NCI-H1694 (cell line): ENCODE measurements at regions not wholly inside any gene's neighbourhood (a gene's known extent, or its start where the extent isn't known, plus 50 kb on each side); places are given as distances from the start of the nearest gene placed in this dataset.
"Not testable (repeated sequence)": the region's sequence is repeated elsewhere in the genome, so short reads cannot be mapped to it uniquely, and the experiment has no call there.

Experiments used
- DNase-seq: peaks from one replicate; lab custom pipeline; 2025; lab: John Stamatoyannopoulos, UW

DNA sequence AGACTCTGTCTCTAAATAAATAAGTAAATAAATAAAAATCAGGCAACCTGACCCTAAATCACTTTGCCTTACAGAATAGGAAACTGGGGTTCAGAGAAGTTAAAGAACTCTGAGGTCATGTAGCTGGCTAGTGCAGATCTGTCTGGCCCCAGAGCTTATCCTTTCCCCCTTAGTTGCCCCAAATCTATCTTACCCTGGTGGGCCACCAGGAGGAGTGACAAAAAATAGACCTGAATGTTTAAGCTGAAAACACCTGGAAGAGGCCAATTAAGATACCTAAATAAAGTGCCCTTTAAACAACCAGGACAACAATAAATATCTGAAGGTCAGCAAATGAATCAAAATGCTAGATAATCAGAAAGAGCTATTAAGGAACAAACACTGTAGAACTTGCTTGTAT, 59.7 kb downstream of the TEX35 start:
- no peak for DNase-seq

DNA sequence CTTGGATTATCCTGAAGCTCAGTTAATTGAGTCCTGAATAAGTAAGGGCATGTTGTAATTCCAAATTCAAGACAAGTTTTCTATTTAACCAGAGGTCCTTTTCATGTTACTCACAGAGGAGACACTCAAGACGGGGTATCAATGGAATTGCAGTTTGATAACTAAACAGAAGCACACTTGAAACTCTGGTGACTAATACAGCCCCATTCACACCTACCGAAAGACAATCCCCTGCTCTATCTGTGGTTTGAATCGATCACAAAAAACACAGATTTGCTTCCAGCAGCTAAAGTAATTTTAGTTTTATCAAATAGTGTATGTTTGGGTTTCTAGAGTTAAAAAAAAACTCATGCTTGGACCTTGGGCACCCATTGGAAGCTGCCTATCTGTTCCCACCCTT, 60.4 kb downstream of the TEX35 start:
- no peak for DNase-seq

DNA sequence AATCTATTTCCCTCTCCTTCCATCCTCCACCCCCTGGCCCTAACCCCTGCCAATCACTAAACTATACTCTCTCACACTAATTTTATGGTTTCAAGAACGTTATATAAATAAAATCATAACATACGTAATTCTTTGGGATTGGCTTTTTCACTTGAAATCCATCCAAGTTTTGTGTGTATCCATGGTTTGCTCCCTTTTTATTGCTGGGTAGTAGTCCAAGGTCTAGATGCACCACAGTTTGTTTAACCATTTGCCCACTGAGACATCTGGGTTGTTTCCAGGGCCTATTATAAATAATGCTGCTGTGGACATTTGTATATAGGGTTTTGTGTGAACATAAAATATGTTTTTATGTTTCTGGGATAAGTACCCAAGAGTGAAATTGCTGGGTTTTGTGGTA, 61.4 kb downstream of the TEX35 start:
- no peak for DNase-seq

DNA sequence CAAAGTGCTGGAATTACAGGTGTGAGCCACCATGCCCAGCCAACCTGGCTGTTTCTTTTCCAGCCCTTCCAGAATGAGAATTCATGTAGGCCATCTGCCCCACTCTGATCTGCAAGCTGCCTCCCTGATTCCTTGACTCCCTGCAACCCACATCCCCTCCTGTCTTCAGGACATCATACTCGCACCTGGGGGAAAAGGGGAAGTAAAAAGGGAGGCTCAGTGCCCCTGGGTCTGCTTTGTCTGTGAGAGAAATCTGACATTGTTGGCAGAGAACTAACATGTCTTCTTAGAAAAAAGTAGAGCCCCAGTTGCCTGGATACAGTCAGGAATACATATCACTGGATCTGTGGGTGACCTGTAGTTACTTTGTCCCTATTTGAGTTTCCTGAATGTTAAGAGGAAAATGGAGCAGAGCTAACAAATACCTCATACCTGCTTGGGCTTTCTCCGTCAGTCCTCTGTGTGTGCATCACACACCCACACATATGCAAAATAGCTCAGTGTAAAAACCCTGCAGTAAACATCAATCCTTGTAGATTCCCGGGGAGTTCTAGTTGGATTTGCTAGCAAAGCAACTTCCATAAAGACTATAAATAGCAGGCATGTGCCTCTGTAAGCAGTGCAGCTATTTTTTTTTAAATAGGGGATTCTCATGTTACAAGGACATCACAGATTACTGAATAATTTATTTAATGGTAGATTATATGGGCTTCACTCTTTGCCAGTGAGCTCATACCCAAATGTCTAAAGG, 62.9 kb downstream of the TEX35 start:
- no peak for DNase-seq

DNA sequence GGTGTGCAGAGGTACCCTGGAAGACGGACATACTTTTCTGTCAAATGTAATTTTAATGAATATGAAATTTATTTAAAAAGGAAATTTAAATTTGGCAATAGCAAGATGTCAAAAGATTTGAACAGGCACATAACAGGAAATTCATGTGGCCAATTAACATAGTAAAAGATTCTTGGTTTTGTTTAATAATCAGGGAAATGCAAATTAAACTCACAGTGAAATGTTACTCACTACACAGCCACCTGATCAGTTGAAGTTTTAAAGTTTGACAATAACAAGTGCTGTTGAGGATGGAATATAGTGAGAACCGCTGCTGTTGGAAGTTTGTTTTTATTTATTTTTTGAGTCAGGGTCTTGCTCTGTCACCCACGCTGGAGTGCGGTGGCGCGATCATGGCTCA, 63.9 kb downstream of the TEX35 start:
- DNase-seq, result no peak

DNA sequence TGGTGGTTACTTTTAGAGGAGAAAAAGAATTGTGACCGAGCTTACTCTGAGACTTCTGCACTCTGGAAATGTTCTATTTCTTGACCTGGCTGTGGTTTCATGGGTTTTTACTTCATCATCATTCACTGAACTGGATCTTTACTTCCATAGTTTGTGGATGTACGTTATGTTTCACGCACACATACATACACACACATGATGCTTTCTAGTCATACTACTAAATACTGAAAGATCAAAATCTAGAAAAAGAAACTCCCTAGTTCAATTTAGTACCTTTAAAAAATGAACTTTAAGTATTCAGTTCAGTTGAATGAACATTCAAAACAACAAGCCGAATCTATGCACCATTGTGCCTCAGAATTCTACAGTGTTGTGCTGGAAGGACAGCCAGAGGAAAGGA, 65.0 kb downstream of the TEX35 start:
- DNase-seq, result no peak

DNA sequence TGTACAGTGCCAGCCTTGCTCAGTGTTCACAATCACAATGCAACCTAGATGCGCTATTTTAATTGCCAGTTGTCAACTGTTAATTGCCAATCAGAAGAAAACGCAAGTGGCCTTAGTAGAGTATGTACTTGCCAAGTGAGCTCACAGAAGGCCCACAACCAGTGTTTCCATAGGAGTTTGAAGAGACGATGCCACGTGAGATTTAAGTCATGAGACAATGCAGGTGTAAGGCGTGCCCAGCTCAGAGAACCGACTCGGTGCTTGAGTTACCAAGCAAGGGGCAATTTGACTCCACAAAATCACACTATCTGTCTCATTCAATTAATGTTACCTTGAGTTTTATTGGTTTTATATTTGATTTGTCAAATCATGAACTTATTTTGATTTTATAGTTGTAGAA, 65.6 kb downstream of the TEX35 start:
- DNase-seq, result no peak

DNA sequence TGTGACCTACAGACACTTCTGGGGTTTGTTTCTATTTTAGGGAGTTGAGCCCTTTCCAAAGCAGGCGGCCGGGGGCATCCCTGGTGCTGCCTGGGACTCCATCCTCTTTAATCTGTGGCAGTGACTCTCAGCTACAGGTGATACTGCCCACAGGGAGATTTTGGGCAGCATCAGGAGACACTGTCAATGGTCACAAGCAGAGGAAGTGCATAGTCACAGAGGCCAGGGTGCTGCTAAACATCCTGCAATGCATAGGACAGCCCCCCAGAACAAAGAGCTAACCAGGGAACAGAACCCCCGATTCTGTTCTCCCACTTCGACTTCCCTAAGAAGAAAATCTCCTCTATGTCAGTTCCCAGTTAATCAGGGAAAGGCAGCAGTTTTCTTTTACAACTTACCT, 66.2 kb downstream of the TEX35 start:
- DNase-seq, result no peak

DNA sequence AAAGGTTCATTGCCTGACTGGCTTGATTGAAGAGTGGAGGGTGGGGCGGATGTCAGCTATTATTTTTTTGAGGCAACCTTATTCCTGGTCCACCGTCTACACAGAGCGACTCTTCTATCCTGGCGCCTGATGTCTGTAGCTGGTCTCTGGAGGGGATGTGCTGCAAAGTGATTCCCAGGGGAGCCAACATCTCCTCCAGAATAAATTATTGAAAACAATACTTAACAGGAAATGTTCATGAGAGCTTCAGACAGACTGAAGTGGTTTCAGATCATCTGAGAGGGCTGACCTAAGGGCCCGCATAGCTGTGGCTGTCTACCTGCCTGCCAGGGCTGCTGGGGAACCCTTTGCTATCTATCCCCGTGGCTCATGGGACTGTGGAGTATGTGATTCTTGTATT, 66.7 kb downstream of the TEX35 start:
- no peak for DNase-seq

DNA sequence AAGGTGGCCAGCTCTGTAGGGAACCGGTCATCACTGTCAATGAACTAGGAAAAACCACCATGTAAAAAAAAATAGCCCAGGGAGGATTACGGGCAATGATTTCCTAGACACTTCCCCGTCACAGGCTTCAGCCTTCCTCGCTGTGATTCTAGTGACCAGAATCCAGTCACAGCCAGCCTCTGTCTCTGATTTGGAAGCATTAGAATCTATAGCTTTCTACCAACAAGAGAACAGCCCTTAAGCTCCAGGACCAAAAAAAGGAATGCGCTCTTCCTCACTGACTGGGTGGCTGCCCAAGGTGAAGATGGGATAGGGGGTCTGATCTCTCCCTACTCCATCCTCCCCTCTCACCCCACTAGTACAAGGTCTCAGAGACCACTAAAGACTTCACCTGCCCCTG, 67.2 kb downstream of the TEX35 start:
- no peak for DNase-seq

DNA sequence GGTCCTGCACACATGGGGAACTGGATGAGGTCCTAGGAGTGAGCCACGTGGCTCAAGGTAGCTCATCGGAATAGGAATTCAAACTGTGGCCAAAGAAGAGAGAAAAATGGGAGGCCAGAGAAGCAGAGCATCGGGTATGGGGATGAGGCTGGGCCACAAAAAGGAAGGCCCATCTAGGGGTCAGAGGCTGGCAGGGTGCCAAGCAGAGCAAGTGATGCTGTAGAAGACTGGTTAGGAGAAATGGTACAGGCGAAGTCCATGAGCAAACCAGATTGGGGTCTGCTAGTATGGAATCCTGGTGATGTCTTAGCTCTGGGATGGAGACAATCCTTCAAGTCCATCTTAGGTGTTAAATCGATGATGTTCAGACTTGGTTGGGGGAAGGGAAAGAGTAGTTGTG, 68.0 kb downstream of the TEX35 start:
- no peak for DNase-seq

DNA sequence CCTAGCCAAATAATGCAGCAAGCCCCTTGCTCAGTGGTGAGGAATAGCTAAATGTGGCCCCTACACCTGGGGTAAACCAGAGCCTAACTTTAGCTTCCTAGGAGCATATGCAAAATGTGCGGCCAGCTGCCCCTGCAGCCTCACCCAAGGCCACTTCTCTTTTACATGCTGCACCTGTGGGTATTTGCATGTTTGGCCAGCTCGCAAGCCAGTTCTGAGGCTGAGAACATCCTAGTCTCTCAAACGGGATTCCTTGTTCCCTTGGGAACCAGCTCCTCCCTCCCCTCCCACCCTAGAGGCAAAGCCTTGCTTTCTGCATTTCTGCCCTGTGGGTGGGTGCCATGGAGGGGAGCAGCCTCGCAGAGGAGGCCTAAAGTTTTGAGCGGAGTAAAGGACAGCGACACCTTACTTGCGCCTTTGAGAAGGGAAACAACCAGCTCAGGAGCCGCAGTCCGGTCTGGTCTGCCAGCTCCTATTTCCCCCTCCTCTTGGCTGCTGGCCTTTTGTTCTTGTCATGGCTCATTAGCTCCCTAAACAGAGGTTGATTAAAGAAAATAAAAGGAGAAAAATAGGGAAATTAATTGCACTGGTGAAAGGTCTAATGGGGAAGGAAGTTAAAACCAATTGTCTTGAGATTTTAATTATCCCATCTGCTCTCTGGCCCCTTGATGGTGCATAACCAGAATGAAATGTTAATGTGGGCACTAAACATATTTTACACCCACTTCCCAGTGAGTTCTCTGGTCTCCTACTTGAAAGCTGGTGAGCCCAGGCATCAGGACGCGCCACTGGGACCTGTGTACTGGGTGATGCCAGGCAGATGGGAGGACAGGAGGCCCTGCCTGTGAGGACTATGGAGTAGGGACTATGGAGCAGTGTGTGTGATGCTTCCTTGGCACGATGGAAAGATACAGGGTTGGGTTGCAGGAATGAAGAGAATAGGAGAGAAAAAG, 68.7 kb downstream of the TEX35 start:
- DNase-seq, result no peak

DNA sequence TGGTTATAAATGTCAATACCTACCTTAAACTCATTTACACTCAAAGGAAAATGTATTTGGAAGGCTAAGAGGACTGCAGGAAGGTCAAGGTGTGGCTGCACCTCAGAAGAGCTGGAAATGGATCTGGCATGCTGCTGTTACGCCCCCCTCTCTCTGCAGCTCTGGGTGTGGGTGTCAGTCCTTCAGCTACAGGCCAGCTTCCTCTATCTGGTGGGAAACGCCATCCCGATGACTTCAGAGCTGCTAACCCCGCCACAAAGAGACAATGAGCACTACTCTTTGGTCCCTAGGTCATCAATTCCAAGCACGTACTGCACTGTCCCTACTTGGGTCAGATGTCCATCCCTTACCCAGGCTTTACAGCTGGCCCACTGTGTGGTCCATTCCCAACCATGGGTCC, 74.2 kb downstream of the TEX35 start:
- DNase-seq, result no peak

DNA sequence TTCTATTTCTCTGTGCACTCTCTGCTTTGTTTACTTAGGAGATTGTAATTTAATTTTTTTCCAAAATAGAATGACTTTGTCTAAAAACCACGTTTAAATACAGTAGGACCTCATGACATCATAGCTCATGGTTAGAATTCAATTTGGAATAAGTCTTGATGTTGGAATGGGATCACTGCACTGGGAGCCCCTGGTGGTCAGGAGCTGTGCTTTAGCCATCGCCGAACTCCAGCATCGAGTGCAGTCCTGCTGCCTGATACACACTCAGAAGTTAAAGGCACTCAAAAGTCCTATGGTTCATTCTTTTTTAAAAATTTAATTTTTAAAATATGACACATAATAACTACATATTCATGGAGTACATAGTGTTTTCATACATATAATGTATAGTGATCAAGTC, 75.1 kb downstream of the TEX35 start:
- DNase-seq, result no peak

DNA sequence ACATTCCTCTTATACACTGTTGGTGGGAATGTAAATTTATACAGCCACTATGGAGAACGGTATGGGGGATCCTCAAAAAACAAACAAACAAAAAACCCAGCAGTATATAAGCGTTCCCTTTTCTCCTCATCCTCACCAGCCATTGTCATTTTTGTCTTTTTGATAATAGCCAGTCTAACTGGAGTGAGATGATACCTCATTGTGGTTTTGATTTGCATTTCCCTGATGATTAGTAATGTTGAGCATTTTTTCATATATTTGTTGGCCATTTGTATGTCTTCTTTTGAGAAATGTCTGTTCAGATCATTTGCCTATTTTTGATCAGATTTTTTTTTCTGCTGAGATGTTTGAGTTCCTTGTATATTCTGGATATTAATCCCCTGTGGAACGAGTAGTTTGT, 76.1 kb downstream of the TEX35 start:
- not testable (repeated sequence) for DNase-seq

DNA sequence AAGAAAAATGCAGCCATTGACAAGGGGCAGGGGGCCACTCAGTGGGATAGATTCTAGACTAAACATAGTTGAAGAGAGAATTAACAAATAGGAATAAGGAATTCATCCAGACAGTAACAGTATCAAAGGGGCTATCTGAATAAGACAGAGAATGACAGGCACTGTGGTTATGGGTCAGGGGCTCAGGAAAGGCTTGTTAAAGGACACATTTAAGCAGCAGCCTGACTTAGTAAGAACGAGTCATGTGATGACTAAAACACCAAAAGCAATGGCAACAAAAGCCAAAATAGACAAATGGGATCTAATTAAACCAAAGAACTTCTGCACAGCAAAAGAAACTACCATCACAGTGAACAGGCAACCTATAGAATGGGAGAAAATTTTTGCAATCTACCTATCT, 78.9 kb downstream of the TEX35 start:
- DNase-seq, result not testable (repeated sequence)

DNA sequence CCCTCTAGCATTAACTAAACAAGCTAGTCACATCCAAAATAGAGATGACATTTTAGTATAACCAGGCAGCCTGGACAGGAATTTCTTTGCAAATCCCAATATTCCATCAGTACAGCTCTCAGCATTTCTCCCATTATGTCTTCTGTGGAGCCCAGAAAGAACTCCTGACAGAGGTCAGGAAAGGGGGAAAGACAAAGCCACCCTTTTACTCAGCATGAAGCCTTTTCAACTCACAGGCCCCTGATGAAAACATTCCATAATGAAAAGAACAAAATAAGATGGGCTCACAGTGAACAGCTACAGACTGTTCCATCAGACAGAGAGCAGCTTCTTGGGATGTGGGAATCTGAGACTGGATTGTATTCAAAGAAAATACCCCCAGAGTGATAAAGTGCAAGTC, 80.6 kb downstream of the TEX35 start:
- DNase-seq, result no peak

DNA sequence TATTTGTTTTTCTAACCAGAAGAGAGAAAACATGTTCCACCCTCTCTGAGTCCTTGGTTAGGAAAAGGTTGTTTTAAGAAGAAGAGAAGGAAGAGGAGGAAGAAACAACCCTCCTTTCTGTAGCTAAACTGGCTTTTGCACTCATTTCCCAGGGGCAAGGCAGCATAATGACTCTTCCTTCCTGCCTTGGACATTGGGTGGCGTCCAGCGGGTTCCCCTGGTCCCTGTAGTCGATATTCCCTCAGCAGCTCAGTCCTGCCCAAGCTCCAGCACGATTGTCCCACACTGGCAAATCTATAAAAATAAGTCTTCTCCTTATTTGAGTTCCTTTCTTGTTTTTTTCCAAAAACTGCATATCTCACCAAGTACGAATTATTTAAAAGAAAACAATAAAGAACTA, 81.2 kb downstream of the TEX35 start:
- DNase-seq, result no peak

DNA sequence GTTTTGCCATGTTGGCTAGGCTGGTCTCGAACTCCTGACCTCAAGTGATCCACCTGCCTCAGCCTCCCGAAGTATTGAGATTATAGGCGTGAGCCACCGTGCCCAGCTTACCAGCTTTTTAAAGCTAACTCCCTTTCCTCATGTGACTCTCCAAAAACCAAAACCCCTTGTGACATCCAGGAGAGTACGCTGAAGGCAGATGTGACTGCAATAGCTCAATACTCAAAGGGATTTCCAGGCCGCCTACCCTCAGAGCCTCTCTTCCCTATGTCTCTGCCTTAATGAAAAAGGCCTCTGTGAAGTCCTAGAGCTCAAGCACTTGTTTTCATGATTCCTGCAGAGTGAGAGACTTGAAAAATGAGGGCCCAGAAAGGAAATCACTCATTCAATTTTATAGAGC, 82.6 kb downstream of the TEX35 start:
- no peak for DNase-seq

DNA sequence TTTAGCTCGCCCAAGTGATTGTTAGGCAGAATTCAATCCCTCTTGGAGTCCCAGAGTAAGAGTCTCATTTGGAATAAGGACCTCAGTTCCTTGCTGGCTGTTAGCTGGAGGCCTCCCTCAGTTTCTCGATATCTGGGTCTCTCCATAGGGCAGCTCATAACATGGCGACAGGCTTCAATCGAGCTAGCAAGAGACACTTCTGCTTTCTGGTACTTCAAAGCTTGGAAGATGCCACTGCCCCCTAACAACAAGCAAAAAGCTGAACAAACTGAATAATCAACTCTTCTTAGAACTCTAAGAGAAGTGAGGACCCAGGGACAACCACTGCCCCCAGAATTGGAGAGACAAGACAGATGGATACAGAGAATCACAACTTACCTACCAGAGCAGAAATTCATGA, 86.2 kb downstream of the TEX35 start:
- DNase-seq, result no peak

DNA sequence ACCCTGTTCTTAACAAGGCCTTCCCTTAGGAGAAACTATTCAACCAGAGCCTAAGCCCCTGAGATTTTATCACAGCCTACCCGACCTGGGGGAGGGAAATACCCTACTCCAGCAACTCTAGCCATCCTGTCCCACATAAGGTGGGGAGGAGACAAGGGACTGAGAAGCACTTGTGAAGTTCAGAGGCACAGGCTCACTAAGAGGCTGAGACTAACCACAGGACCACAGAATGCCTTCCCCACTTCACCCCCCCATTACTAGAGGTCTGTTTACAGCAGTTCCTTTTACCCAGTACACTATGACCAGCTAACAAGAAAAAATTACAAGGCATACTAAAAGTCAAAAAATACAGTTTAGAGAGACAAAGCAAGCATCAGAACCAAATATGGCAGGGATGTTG, 86.8 kb downstream of the TEX35 start:
- no peak for DNase-seq

DNA sequence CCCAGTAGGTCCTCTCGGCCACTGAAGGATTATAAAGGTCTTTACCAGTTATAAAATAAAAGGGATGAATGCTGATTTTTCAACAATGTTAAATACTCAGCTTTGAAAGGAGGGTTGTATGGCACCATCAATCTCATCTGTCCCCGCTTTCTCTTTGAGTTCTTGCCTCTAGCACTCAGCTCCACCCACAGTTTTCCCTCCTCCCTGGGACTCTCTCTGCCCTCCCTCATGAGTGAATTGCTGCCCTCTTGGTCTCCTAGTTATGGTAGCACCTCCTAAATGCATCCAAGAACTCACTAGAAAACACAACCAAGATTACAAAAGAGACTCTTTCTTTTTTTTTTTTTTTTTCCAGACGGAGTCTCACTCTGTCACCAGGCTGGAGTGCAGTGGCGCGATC, 91.0 kb downstream of the TEX35 start:
- DNase-seq, result no peak

DNA sequence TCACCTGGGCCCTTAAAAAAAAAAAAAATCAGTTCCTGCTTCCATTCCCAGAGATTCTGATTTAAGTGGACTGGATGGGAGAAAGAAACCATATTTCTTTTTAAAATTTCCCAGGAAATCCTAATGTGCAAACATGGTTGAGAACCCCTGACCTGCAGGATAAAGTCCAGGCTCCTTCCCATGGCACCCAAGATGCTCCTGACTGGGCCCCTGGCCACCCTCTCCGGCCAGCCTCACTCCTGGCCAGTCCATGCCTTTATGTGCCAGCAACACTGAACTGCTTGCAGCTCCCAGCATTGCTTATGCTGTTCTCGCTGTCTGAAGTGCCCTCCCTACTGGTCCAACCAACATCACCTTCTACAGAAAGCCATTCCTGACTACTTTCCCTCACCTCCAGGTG, 93.9 kb downstream of the TEX35 start:
- no peak for DNase-seq
